ENCODE measurements at regions not wholly inside any gene's neighbourhood (a gene's known extent, or its start where the extent isn't known, plus 50 kb on each side); places are given as distances from the start of the nearest gene placed in this dataset.
"Not testable (repeated sequence)": the region's sequence is repeated elsewhere in the genome, so short reads cannot be mapped to it uniquely, and the experiment has no call there.

DNA sequence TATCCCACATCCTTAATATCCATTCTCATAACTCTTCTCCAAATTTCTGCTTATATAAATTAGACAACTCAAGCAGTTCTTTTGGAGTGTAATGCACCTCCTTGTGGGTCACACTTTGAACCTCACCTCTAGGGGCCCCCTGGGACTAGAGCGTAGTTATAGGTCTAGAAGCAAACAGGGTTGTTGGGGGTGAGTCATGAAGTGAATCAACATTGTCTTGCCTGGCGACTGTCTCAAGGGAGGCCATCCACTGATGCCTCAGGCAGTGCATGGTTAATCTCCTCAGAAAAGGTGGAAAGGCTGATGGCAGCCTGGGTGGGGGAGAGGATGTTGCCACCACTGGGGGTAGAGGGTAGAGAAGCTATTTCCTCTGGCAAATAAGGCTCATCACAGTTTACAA, 129.1 kb downstream of the TNFRSF21 start:
- Mint-ChIP-seq H3K4me1 (ENCODE audit: low read depth) (no peaks in the 10 kb centered on the region), H3K36me3 (ENCODE audit: low read depth) (no peaks in the 10 kb centered on the region), H3K9me3 (no peaks in the 10 kb centered on the region), H3K27ac (no peak overlapping the region), H3K4me3 (ENCODE audit: low read depth) (no peak overlapping the region), H3K27me3 (ENCODE audit: low read depth) (no peaks in the 10 kb centered on the region)
- intact Hi-C loops (cut with micrococcal nuclease), result no loop called here
- no peak for DNase-seq (ENCODE audit: low spot score)

DNA sequence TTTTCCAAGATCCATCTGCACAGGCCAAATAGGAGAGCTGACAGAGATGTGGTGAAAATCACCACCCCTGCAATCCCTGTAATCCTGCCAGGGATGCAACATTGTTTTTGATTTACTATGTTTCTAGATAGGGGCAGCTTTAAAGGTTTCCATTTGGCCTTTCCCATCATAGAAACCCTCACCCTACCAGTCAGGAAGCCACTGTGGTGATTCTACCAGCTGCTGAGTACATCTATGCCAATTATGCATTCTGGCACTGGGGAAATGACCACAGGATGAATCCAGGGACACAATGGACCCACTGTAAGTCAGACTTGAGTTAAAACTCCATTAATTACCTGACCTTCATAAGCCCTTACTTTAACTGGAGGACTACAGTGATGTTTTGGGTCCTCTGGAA, 130.4 kb downstream of the TNFRSF21 start:
- Mint-ChIP-seq H3K9me3 (no peaks in the 10 kb centered on the region), H3K4me1 (ENCODE audit: low read depth) (no peaks in the 10 kb centered on the region), H3K36me3 (ENCODE audit: low read depth) (no peaks in the 10 kb centered on the region), H3K27ac (no peak overlapping the region), H3K4me3 (ENCODE audit: low read depth) (no peak overlapping the region), H3K27me3 (ENCODE audit: low read depth) (no peaks in the 10 kb centered on the region)
- intact Hi-C loops (cut with micrococcal nuclease), result no loop called here
- DNase-seq (ENCODE audit: low spot score), result no peak

DNA sequence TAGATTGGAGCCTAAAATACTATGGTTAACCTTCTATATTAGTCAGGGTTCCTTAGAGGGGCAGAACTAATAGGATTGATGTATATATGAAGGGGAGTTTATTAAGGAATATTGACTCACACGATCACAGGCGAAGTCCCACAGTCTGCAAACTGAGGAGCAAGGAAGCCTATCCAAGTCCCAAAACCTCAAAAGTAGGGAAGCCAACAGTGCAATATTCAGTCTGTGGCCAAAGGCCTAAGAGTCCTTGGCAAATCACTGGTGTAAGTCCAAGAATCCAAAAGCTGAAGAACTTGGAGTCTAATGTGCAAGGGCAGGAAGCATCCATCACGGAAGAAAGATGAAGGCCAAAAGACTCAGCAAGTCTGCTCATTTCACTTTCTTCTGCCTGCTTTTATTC, 133.5 kb upstream of the ADGRF1 start:
- DNase-seq (ENCODE audit: low spot score), result no peak
- no peak overlapping the region for H3K27ac Mint-ChIP-seq
- H3K9me3 Mint-ChIP-seq, result no peaks in the 10 kb centered on the region
- no peaks in the 10 kb centered on the region for H3K36me3 Mint-ChIP-seq (ENCODE audit: low read depth)
- no peak overlapping the region for H3K4me3 Mint-ChIP-seq (ENCODE audit: low read depth)
- H3K27me3 Mint-ChIP-seq (ENCODE audit: low read depth), result no peaks in the 10 kb centered on the region
- no peaks in the 10 kb centered on the region for H3K4me1 Mint-ChIP-seq (ENCODE audit: low read depth)
- intact Hi-C loops (cut with micrococcal nuclease), result no loop called here

DNA sequence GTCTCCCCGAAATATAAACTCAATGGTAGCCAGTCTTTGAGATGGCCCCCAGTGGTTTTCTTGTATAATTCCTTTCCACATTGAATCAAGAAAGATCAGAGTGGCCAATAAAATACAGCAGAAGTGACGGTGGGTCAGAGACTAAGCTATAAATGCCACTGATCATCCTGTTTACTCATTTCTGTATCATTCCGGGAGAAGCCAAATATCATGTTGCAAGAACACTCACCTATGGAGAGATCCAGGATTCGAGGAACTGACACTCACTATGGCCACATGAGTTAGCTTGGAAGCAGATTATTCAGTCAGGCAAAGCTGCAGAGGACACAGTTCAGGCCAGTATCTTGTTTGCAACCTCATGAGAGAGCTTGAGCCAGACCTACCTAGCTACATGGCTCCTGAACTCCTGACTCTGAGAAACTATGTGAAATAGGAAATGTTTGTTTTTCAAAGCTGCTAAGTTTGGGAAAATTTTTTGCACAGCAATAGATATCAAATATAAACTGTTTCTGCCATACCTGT, 132.4 kb upstream of the ADGRF1 start:
- H3K27ac Mint-ChIP-seq, result no peak overlapping the region
- no peaks in the 10 kb centered on the region for H3K36me3 Mint-ChIP-seq (ENCODE audit: low read depth)
- H3K4me1 Mint-ChIP-seq (ENCODE audit: low read depth), result no peaks in the 10 kb centered on the region
- H3K4me3 Mint-ChIP-seq (ENCODE audit: low read depth), result no peak overlapping the region
- H3K27me3 Mint-ChIP-seq (ENCODE audit: low read depth), result no peaks in the 10 kb centered on the region
- no peak for DNase-seq (ENCODE audit: low spot score)
- intact Hi-C loops (cut with micrococcal nuclease), result no loop called here
- no peaks in the 10 kb centered on the region for H3K9me3 Mint-ChIP-seq

DNA sequence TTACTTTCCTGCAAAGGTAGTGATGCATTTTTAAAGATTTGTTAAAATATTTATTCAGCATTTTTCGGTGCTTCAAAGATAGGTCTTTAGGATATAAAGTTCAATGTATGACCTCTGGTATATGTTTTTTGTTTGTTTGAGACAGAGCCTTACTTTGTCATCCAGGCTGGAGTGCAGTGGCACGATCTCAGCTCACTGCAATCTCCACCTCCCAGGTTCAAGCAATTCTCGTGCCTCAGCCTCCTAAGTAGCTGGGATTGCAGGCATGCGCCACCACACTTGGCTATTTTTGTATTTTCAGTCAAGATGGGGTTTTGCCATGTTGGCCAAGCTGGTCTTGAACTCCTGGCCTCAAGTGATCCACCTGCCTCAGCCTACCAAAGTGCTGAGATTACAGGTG, 131.9 kb upstream of the ADGRF1 start:
- H3K4me1 Mint-ChIP-seq (ENCODE audit: low read depth); H3K9me3 Mint-ChIP-seq; H3K36me3 Mint-ChIP-seq (ENCODE audit: low read depth); DNase-seq (ENCODE audit: low spot score); H3K27ac Mint-ChIP-seq; intact Hi-C loops (cut with micrococcal nuclease); H3K4me3 Mint-ChIP-seq (ENCODE audit: low read depth); H3K27me3 Mint-ChIP-seq (ENCODE audit: low read depth): not testable (repeated sequence)

DNA sequence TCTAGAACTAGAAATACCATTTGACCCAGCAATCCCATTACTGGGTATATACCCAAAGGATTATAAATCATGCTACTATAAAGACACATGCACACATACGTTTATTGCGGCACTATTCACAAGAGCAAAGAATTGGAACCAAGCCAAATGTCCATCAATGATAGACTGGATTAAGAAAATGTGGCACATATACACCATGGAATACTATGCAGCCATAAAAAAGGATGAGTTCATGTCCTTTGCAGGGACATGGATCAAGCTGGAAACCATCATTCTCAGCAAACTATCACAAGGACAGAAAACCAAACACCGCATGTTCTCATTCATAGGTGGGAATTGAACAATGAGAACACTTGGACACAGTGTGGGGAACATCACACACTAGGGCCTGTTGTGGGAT, 131.0 kb upstream of the ADGRF1 start:
- H3K4me3 Mint-ChIP-seq (ENCODE audit: low read depth); H3K27ac Mint-ChIP-seq; H3K27me3 Mint-ChIP-seq (ENCODE audit: low read depth); H3K9me3 Mint-ChIP-seq; H3K4me1 Mint-ChIP-seq (ENCODE audit: low read depth); H3K36me3 Mint-ChIP-seq (ENCODE audit: low read depth); DNase-seq (ENCODE audit: low spot score); intact Hi-C loops (cut with micrococcal nuclease): not testable (repeated sequence)

DNA sequence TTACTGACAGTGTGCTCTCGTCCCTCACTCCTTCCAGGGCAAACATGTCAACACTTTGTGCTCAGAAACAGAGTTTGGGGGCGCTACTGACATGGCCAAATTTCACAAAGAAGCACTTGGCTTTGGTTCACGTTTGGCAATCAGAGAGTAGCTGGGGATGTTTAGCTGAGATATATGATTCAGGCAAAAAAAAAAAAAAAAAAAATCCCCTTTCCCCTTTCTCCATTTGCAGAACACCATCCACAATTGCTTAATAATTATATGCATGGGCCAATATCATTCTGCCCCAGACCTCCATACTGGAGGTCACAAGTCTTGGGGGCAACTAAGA, 128.4 kb upstream of the ADGRF1 start:
- intact Hi-C loops (cut with micrococcal nuclease), result no loop called here
- Mint-ChIP-seq H3K36me3 (ENCODE audit: low read depth) (no peaks in the 10 kb centered on the region), H3K4me3 (ENCODE audit: low read depth) (no peak overlapping the region), H3K27me3 (ENCODE audit: low read depth) (no peaks in the 10 kb centered on the region), H3K27ac (no peak overlapping the region), H3K9me3 (no peaks in the 10 kb centered on the region), H3K4me1 (ENCODE audit: low read depth) (no peaks in the 10 kb centered on the region)
- no peak for DNase-seq (ENCODE audit: low spot score)

DNA sequence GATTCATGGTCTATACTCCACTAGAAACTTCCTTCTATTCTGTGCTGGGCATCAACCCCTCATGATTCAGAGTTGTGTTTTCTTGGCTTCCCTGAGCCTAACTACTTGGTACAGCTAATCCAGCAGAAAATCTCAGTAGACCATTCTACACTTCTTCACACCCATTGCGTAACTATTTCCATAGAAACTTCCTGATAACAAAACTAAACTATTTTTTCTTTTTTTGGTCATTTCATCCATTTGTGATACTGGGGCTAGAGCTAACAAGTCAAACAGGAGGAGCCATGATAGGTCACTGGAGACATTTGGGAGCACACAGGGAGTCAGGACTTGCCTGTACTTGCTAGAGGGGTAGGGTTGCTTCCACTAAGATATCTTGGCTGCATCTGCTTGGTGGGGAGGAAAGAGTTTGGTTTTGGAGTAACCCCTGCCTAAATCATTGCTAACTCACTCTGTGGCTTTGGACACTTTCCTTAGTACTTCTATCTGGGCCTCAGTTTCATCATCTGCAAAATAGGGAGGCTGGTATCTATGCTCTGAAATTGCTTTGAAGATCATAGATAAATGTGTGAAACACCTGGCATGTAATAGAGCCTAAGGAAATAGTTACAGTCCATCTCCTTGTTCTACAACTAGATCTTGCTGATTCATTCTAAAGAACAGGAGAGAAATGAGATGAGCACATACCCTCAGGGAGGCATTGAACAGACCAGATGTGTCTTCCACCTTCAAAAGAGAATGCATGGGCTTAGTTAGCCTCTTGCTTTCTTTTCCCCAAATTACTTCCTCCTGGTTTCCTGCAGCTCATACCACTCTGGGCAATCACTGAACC, 127.9 kb upstream of the ADGRF1 start:
- DNase-seq (ENCODE audit: low spot score), result no peak
- Mint-ChIP-seq H3K27ac (no peak overlapping the region), H3K4me1 (ENCODE audit: low read depth) (no peaks in the 10 kb centered on the region), H3K9me3 (no peaks in the 10 kb centered on the region), H3K36me3 (ENCODE audit: low read depth) (no peaks in the 10 kb centered on the region), H3K4me3 (ENCODE audit: low read depth) (no peak overlapping the region), H3K27me3 (ENCODE audit: low read depth) (no peaks in the 10 kb centered on the region)
- intact Hi-C loops (cut with micrococcal nuclease), result no loop called here

DNA sequence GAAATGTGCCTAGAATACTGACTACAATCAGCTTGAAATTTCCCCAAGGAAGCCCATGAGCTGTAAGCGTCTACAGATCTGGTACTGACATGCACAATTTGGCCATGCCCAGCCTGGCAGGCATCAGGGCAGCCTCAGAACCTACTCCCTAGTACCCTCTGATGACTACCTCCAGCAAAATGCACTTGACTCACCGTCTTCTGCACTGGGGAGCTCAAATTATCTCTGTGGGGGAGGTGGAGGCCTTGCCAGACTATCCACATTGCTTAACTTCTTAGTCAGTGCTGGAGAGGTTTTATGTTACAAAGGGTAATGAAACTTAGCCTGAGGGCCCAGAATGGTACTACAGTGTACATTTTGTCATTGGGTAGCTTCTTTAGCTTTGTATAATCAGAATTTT, 126.0 kb upstream of the ADGRF1 start:
- no peak overlapping the region for H3K4me3 Mint-ChIP-seq (ENCODE audit: low read depth)
- H3K4me1 Mint-ChIP-seq (ENCODE audit: low read depth), result no peaks in the 10 kb centered on the region
- H3K36me3 Mint-ChIP-seq (ENCODE audit: low read depth), result no peaks in the 10 kb centered on the region
- H3K9me3 Mint-ChIP-seq, result no peaks in the 10 kb centered on the region
- no peak for DNase-seq (ENCODE audit: low spot score)
- intact Hi-C loops (cut with micrococcal nuclease), result no loop called here
- H3K27ac Mint-ChIP-seq, result no peak overlapping the region
- no peaks in the 10 kb centered on the region for H3K27me3 Mint-ChIP-seq (ENCODE audit: low read depth)

DNA sequence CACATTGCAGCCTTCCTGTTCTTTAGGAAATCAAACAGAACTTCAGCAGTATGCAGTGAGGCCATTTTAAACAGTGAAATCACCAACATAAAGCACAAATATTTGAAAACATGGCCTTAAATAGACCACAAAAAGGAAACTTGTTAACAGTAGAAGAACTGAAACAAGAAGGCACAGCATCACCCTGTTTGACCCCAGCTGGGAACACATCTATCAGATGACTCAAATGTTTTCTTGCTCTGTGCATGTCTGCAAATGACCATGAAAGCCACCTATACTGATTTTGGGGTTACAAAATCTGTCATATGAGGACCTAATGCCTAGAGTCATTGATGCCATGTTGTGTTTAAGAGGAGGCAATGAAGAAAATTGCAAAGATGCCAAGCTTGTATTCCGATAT, 123.8 kb upstream of the ADGRF1 start:
- DNase-seq (ENCODE audit: low spot score), result no peak
- H3K36me3 Mint-ChIP-seq (ENCODE audit: low read depth), result no peaks in the 10 kb centered on the region
- no peaks in the 10 kb centered on the region for H3K9me3 Mint-ChIP-seq
- no peaks in the 10 kb centered on the region for H3K27me3 Mint-ChIP-seq (ENCODE audit: low read depth)
- no peaks in the 10 kb centered on the region for H3K4me1 Mint-ChIP-seq (ENCODE audit: low read depth)
- no peak overlapping the region for H3K4me3 Mint-ChIP-seq (ENCODE audit: low read depth)
- no peak overlapping the region for H3K27ac Mint-ChIP-seq
- intact Hi-C loops (cut with micrococcal nuclease), result no loop called here

DNA sequence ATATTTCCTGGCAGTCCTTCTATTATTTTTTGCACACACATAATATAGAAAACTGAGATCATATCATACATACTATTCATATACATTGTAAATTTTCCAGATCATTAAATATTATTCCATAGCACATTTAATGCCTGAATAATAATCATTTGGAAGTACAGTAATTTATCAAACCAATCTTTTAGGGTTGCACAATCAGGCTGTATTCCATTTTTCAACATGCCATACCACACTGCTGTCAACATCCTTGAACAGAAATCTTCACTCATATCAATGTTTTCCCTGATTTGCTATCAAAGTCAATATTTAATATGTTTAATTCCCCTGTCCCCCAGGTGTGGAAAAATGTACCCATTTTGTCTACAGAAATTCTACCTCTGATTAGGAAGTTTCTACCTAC, 122.7 kb upstream of the ADGRF1 start:
- Mint-ChIP-seq H3K9me3 (no peaks in the 10 kb centered on the region), H3K4me1 (ENCODE audit: low read depth) (no peaks in the 10 kb centered on the region), H3K36me3 (ENCODE audit: low read depth) (no peaks in the 10 kb centered on the region), H3K4me3 (ENCODE audit: low read depth) (no peak overlapping the region), H3K27me3 (ENCODE audit: low read depth) (no peaks in the 10 kb centered on the region), H3K27ac (no peak overlapping the region)
- no peak for DNase-seq (ENCODE audit: low spot score)
- intact Hi-C loops (cut with micrococcal nuclease), result no loop called here

DNA sequence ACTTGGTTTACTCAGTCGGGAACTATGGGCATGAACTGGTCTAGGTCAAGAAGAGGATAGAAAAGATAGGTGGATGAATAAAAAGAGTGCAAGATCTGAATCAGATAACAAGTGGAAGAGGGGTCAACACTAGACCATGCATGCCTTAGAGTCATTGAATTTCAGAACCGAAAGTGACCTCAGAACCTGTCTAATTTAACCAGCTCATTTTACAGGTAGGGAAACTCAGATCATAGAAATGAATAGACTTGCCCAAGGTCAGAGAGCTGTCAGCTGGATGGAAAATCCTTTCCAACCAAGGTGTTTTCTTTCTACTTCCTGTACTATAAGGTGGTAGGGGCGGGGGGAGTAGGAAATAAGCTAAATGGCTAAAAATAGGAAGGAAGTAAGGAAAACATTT, 121.4 kb upstream of the ADGRF1 start:
- no peaks in the 10 kb centered on the region for H3K9me3 Mint-ChIP-seq
- H3K27me3 Mint-ChIP-seq (ENCODE audit: low read depth), result peaks cover 2% of the 10 kb centered on the region
- no peak for DNase-seq (ENCODE audit: low spot score)
- H3K27ac Mint-ChIP-seq, result no peak overlapping the region
- H3K4me1 Mint-ChIP-seq (ENCODE audit: low read depth), result no peaks in the 10 kb centered on the region
- intact Hi-C loops (cut with micrococcal nuclease), result no loop called here
- H3K4me3 Mint-ChIP-seq (ENCODE audit: low read depth), result no peak overlapping the region
- H3K36me3 Mint-ChIP-seq (ENCODE audit: low read depth), result no peaks in the 10 kb centered on the region

DNA sequence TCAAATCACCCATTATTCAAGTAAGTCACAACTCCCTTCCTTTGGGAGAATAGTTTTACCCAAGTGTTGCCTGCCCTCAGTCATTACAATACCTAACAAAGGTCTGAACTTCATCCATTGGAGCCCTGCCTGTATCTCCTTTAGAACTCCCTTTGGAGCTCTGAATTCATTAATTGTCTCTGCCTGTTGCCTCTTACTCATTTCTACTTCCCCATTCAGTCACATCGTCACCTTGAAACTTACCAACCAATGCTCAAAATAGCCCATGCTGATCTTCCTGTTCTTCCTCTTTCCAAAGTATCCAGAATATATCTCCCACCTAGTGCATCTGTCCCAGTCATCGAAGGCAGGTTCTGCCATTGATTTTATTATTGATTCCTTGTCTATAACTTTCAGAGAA, 120.7 kb upstream of the ADGRF1 start:
- no peak overlapping the region for H3K27ac Mint-ChIP-seq
- H3K36me3 Mint-ChIP-seq (ENCODE audit: low read depth), result no peaks in the 10 kb centered on the region
- H3K27me3 Mint-ChIP-seq (ENCODE audit: low read depth), result peaks cover 2% of the 10 kb centered on the region
- no peaks in the 10 kb centered on the region for H3K9me3 Mint-ChIP-seq
- DNase-seq (ENCODE audit: low spot score), result no peak
- H3K4me1 Mint-ChIP-seq (ENCODE audit: low read depth), result no peaks in the 10 kb centered on the region
- intact Hi-C loops (cut with micrococcal nuclease), result no loop called here
- no peak overlapping the region for H3K4me3 Mint-ChIP-seq (ENCODE audit: low read depth)

DNA sequence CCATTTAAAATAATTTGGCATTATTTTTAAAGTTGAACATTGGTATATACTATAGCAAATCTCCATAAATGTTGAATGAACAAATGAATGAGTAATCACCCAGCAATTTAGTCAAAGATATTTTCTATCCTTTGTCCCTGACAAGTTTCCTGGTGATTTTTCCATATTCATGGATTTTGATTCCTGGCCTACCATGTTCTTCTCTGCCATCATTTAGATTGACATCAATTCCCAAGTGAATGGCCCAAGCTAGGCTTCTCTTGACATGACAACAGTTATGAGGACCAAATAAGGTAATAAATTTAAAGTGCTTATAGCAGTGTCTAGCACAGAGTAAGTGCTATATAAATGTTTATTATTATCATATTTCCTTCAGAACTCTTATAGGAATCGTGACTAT, 120.1 kb upstream of the ADGRF1 start:
- H3K9me3 Mint-ChIP-seq, result no peaks in the 10 kb centered on the region
- H3K36me3 Mint-ChIP-seq (ENCODE audit: low read depth), result no peaks in the 10 kb centered on the region
- intact Hi-C loops (cut with micrococcal nuclease), result no loop called here
- H3K27ac Mint-ChIP-seq, result no peak overlapping the region
- H3K4me1 Mint-ChIP-seq (ENCODE audit: low read depth), result no peaks in the 10 kb centered on the region
- H3K27me3 Mint-ChIP-seq (ENCODE audit: low read depth), result peaks cover 2% of the 10 kb centered on the region
- no peak for DNase-seq (ENCODE audit: low spot score)
- no peak overlapping the region for H3K4me3 Mint-ChIP-seq (ENCODE audit: low read depth)

Data from activated T-helper 2 cell treated with anti-CD3 and anti-CD28 coated beads, Interferon-gamma antibody, Interleukin-2, Interleukin-4, amounts not matched to agents 10 μg/mL and 5 μg/mL and 100 μg/mL, durations not matched to agents 14 hours and 24 hours and 36 hours (primary cell).